Endothelial cell of umbilical vein (primary cell): ENCODE measurements at regions not wholly inside any gene's neighbourhood (a gene's known extent, or its start where the extent isn't known, plus 50 kb on each side); places are given as distances from the start of the nearest gene placed in this dataset.

Experiments
- BruUV-seq: library from RNA; stranded (reverse); fragments of 400-500 nt; replicated peaks from 2 replicates; lab custom pipeline; 2021; lab: Mats Ljungman, UMichigan
- CTCF ChIA-PET: fragments of 300-600, 350-600 bp; sonication (Branson Sonifier 250); formaldehyde crosslinking; loops from one replicate; lab custom pipeline; 2021; ENCODE audit warnings: antibody characterized with exemption, inconsistent platforms; lab: Charles Lee
- POLR2A ChIA-PET: fragments of 300-600, 350-600 bp; sonication (Branson Sonifier 250); formaldehyde crosslinking; loops from one replicate; lab custom pipeline; 2021; ENCODE audit warnings: antibody characterized with exemption, inconsistent platforms; lab: Charles Lee
- DNase-seq: peaks from one replicate; pipeline ENCODE4 v3.0.0-alpha.2; 2011; ENCODE audit warnings: low read depth, low spot score
- FAIRE-seq: peaks from 2 replicates; lab custom pipeline; 2011; peaks lifted over from hg19 to GRCh38; lab: Jason Lieb, UNC
- H2AFZ ChIP-seq: 2 replicates; pipeline ENCODE4 v1.6.0; 2012; ENCODE audit warnings: low read depth, low read length, control low read depth, inconsistent platforms
- H3K27ac ChIP-seq: 2 replicates; pipeline ENCODE4 v1.5.1; 2011; ENCODE audit warnings: low read depth, mild to moderate bottlenecking, control low read depth, low read length, moderate library complexity; ENCODE audit not compliant: insufficient read depth
- H3K27me3 ChIP-seq, 2 experiments: 2 replicates each; pipeline versions ENCODE4 v1.6.0 to v1.6.1; 2011; ENCODE audit warnings: low read length in 2 of 2, mixed read lengths in 1 of 2; ENCODE audit not compliant: control insufficient read depth in 2 of 2, insufficient read depth in 2 of 2
- H3K36me3 ChIP-seq, 2 experiments: 2 replicates in 1 of 2; 3 replicates in 1 of 2; pipeline ENCODE4 v1.5.1; 2011; ENCODE audit warnings: low read length in 2 of 2, mild to moderate bottlenecking in 1 of 2, moderate library complexity in 1 of 2; ENCODE audit not compliant: control insufficient read depth in 2 of 2, insufficient read depth in 2 of 2; ENCODE audit errors: extremely low read depth in 1 of 2
- H3K4me1 ChIP-seq: 3 replicates; pipeline ENCODE4 v1.5.1; 2011; ENCODE audit warnings: mild to moderate bottlenecking, low read length; ENCODE audit not compliant: control insufficient read depth, insufficient read depth; ENCODE audit errors: extremely low read depth
- H3K4me2 ChIP-seq: 2 replicates; pipeline ENCODE4 v1.6.1; 2011; ENCODE audit warnings: low read length, control low read depth, mixed read lengths; ENCODE audit not compliant: insufficient read depth
- H3K4me3 ChIP-seq, 3 experiments: fragments of 200-600 bp in 1 of 3; sonication (generic), shearing (Covaris generic) in 1 of 3; replicated peaks in 1 of 3; 2 replicates each; pipeline ENCODE4 v1.5.1; 2011 to 2016; ENCODE audit warnings: control low read depth in 3 of 3, low read length in 3 of 3, mild to moderate bottlenecking in 2 of 3, inconsistent platforms in 1 of 3, low read depth in 1 of 3, moderate library complexity in 1 of 3; ENCODE audit not compliant: insufficient read depth in 1 of 3
- H3K79me2 ChIP-seq: 2 replicates; pipeline ENCODE4 v1.6.0; 2012; ENCODE audit warnings: low read length, inconsistent platforms; ENCODE audit not compliant: control insufficient read depth, insufficient read depth
- H3K9ac ChIP-seq: replicated peaks from 2 replicates; pipeline ENCODE3; 2011; ENCODE audit warnings: low read length, control low read depth; ENCODE audit not compliant: insufficient read depth; ENCODE audit errors: extremely low read depth
- H3K9me1 ChIP-seq: replicated peaks from 3 replicates; pipeline ENCODE4 v1.6.0; 2011; ENCODE audit warnings: mild to moderate bottlenecking, low read length; ENCODE audit not compliant: control insufficient read depth, insufficient read depth; ENCODE audit errors: extremely low read depth
- H3K9me3 ChIP-seq: replicated peaks from 2 replicates; pipeline ENCODE4 v1.5.1; 2012; ENCODE audit warnings: low read length, inconsistent platforms; ENCODE audit not compliant: control insufficient read depth, insufficient read depth
- H4K20me1 ChIP-seq: replicated peaks from 2 replicates; pipeline ENCODE3; 2011; ENCODE audit warnings: mild to moderate bottlenecking, low read length; ENCODE audit not compliant: control insufficient read depth, insufficient read depth; ENCODE audit errors: extremely low read depth
- CTCF ChIP-seq, 2 donors: IDR thresholded peaks; 1 replicate in 1 of 2; 2 replicates in 1 of 2; pipeline ENCODE4 v1.5.1; 2011; ENCODE audit warnings: low read length in 2 of 2, mild to moderate bottlenecking in 2 of 2, moderate library complexity in 2 of 2, control low read depth in 1 of 2, inconsistent platforms in 1 of 2, low read depth in 1 of 2; ENCODE audit not compliant: insufficient read depth in 1 of 2; ENCODE audit errors: extremely low read depth in 1 of 2
- EZH2 ChIP-seq: IDR thresholded peaks from 2 replicates; pipeline ENCODE4 v1.6.1; 2012; ENCODE audit warnings: borderline replicate concordance, low read depth, mild to moderate bottlenecking, moderate library complexity, low read length, inconsistent platforms; ENCODE audit not compliant: severe bottlenecking
- FOS ChIP-seq: IDR thresholded peaks from 2 replicates; pipeline ENCODE4 v1.6.1; 2011; ENCODE audit warnings: mild to moderate bottlenecking, low read length, moderate library complexity, borderline replicate concordance; ENCODE audit not compliant: insufficient read depth
- GATA2 ChIP-seq: IDR thresholded peaks from 2 replicates; pipeline ENCODE4 v1.7.0; 2011; ENCODE audit warnings: low read depth, mild to moderate bottlenecking, moderate library complexity, mixed read lengths, low read length; ENCODE audit not compliant: insufficient read length, insufficient read depth
- JUN ChIP-seq: IDR thresholded peaks from 2 replicates; pipeline ENCODE4 v1.6.1; 2011; ENCODE audit warnings: borderline replicate concordance, low read depth; ENCODE audit not compliant: insufficient read length, insufficient read depth
- MAX ChIP-seq: IDR thresholded peaks from 2 replicates; pipeline ENCODE4 v1.6.1; 2011; ENCODE audit not compliant: insufficient read depth, insufficient read length
- MYC ChIP-seq: IDR thresholded peaks from one replicate; pipeline ENCODE4 v1.6.1; 2011; ENCODE audit warnings: mild to moderate bottlenecking, low read depth, low read length
- POLR2A ChIP-seq: IDR thresholded peaks from 2 replicates; pipeline ENCODE4 v1.6.1; 2012; ENCODE audit warnings: low read depth, mild to moderate bottlenecking, control low read depth, low read length
- POLR2AphosphoS5 ChIP-seq: IDR thresholded peaks from 2 replicates; pipeline ENCODE4 v1.6.1; 2012; ENCODE audit warnings: low read depth, mild to moderate bottlenecking, control low read depth, low read length, moderate library complexity; ENCODE audit not compliant: insufficient read depth
- dilution Hi-C: fragments of 300-500 bp; cut with MboI; formaldehyde crosslinking; loops from one replicate; pipeline ENCODE4 v1.15.0; 2019; ENCODE audit warnings: low sequenced_read_pairs; ENCODE audit not compliant: extremely low pct_ligation_motif_present
- intact Hi-C: fragments of 100-400 bp; cut with micrococcal nuclease; formaldehyde crosslinking; loops from one replicate; pipeline ENCODE4 v1.10.0; 2022

- CTCF ChIA-PET: interaction anchor here (1.0 to 1.2 kb wide), 3 partner anchors 9 to 13 kb away, joined by 3 to 4 read pairs (median 4); no protein-coding TSS in a partner anchor
- FAIRE-seq: no peak
- Histone ChIP-seq H3K9me1 (no peaks in the 10 kb centered on the region), H3K79me2 (no peaks in the 10 kb centered on the region), H3K36me3 (no peaks in the 10 kb centered on the region), H4K20me1 (no peaks in the 10 kb centered on the region), H2AFZ (no peak overlapping the region), H3K9me3 (no peaks in the 10 kb centered on the region), H3K27me3 (peaks cover 0 to 9% of the 10 kb centered on the region in 2 experiments), H3K4me2 (no peak overlapping the region), H3K4me1 (peaks cover 16% of the 10 kb centered on the region), H3K4me3 (no peak overlapping the region), H3K9ac (no peak overlapping the region), H3K27ac (no peak overlapping the region)
- POLR2A ChIA-PET: no interaction called here
- TF ChIP-seq MAX (no peak), EZH2 (no peak), JUN (no peak), POLR2A (no peak), CTCF (IDR thresholded peaks at IDR 0.05; ENCODE audit: extremely low read depth in 1 of 2, insufficient read depth in 1 of 2, low read depth in 1 of 2, low read length in 2 of 2) (no peak), GATA2 (no peak), MYC (no peak), FOS (no peak), POLR2AphosphoS5 (no peak)
- BruUV-seq: no TSS peak
- intact Hi-C loops: no loop called here
- dilution Hi-C loops: no loop called here
- no peak for DNase-seq
These were observed 94.0 kb upstream of the RALGAPA2 start for GRCh38 chr20:20806121-20807095.
